MM.1S (cell line): ENCODE measurements at regions not wholly inside any gene's neighbourhood (a gene's known extent, or its start where the extent isn't known, plus 50 kb on each side); places are given as distances from the start of the nearest gene placed in this dataset.

Experiments used
- DNase-seq: peaks from one replicate; pipeline ENCODE4 v3.0.0-alpha.2; 2015
- H2AFZ ChIP-seq: fragments of 300-600 bp; sonication (generic); 2 replicates; pipeline ENCODE4 v1.6.0; 2016; ENCODE audit warnings: antibody characterized with exemption, low read length
- H3F3A ChIP-seq: fragments of 300-600 bp; sonication (generic); 2 replicates; pipeline ENCODE4 v1.6.1; 2016; ENCODE audit warnings: mild to moderate bottlenecking, antibody characterized with exemption, low read length, moderate library complexity, mixed read lengths; ENCODE audit not compliant: insufficient read depth
- H3K27ac ChIP-seq: fragments of 300-600 bp; sonication (generic); 2 replicates; pipeline ENCODE4 v1.5.1; 2016; ENCODE audit warnings: mild to moderate bottlenecking, low read length
- H3K27me3 ChIP-seq: fragments of 300-600 bp; sonication (generic); replicated peaks from 2 replicates; pipeline ENCODE4 v1.6.0; 2016; ENCODE audit warnings: low read length; ENCODE audit not compliant: insufficient read depth
- H3K36me3 ChIP-seq: fragments of 300-600 bp; sonication (generic); replicated peaks from 2 replicates; pipeline ENCODE4 v1.6.1; 2016; ENCODE audit warnings: mild to moderate bottlenecking, low read length, mixed read lengths; ENCODE audit not compliant: insufficient read depth
- H3K4me1 ChIP-seq: fragments of 300-600 bp; sonication (generic); 2 replicates; pipeline ENCODE4 v1.6.1; 2016; ENCODE audit warnings: low read length, mixed read lengths
- H3K4me2 ChIP-seq: fragments of 300-600 bp; sonication (generic); 2 replicates; pipeline ENCODE4 v1.6.0; 2016; ENCODE audit warnings: low read depth, low read length
- H3K4me3 ChIP-seq: fragments of 300-600 bp; sonication (generic); 2 replicates; pipeline ENCODE4 v1.5.1; 2016; ENCODE audit warnings: low read length, mixed read lengths
- H3K79me2 ChIP-seq: fragments of 300-600 bp; sonication (generic); 2 replicates; pipeline ENCODE4 v1.6.1; 2016; ENCODE audit warnings: mixed run types, low read length, mixed read lengths
- H3K9ac ChIP-seq: fragments of 300-600 bp; sonication (generic); 2 replicates; pipeline ENCODE4 v1.6.1; 2016; ENCODE audit warnings: low read length, mixed read lengths
- H3K9me2 ChIP-seq: fragments of 300-600 bp; sonication (generic); replicated peaks from 2 replicates; pipeline ENCODE4 v1.6.1; 2016; ENCODE audit warnings: mild to moderate bottlenecking, low read length, mixed read lengths; ENCODE audit not compliant: insufficient read depth
- H3K9me3 ChIP-seq: fragments of 300-600 bp; sonication (generic); replicated peaks from 2 replicates; pipeline ENCODE4 v1.6.1; 2016; ENCODE audit warnings: mild to moderate bottlenecking, low read length, mixed read lengths; ENCODE audit not compliant: insufficient read depth
- H4K20me1 ChIP-seq: fragments of 300-600 bp; sonication (generic); 2 replicates; pipeline ENCODE4 v1.6.1; 2016; ENCODE audit warnings: mild to moderate bottlenecking, low read length, moderate library complexity, mixed read lengths; ENCODE audit not compliant: insufficient read depth
- EZH2 ChIP-seq: fragments of 300-600 bp; sonication (generic); optimal IDR thresholded peaks from 2 replicates; pipeline ENCODE3; 2017; ENCODE audit warnings: low read depth, mild to moderate bottlenecking, antibody characterized with exemption, low read length, mixed read lengths
- EZH2phosphoT487 ChIP-seq: fragments of 300-600 bp; sonication (generic); IDR thresholded peaks from 2 replicates; pipeline ENCODE4 v1.6.1; 2018; ENCODE audit warnings: antibody characterized with exemption, low read length
- TF ChIP-seq, protein P1 (sequence below): fragments of 300-600 bp; sonication (generic); IDR thresholded peaks from 2 replicates; pipeline ENCODE4 v1.5.1; 2016; ENCODE audit warnings: antibody characterized with exemption, low read length, mixed read lengths

DNA sequence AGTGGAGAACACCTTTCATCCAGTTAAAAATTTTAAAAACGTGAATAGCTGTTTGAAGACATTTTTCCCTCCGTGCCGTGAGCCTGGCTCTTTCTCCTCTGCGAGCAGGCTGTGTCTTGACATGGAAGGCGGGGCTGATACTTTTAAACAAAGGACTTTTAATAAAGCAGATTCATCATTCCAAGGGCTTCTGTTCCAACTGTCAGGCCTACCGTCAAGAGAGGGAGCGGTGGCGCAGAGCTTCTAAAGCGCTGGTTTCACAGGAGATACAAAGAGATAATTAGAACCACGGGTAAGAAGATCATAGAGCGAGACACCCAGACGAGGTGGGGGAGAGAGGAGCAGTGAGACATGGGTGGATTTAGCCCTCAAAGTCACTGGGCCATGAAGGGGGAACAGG lies 247.4 kb upstream of the C1orf174 start:
- Histone ChIP-seq H3K9me2 (no peaks in the 10 kb centered on the region), H2AFZ (no peak overlapping the region), H4K20me1 (no peaks in the 10 kb centered on the region), H3K9me3 (no peaks in the 10 kb centered on the region), H3K27ac (no peak overlapping the region), H3F3A (no peaks in the 10 kb centered on the region), H3K4me1 (no peaks in the 10 kb centered on the region), H3K4me3 (no peak overlapping the region), H3K36me3 (no peaks in the 10 kb centered on the region), H3K9ac (no peak overlapping the region), H3K79me2 (no peaks in the 10 kb centered on the region), H3K27me3 (peaks cover 89% of the 10 kb centered on the region), H3K4me2 (no peak overlapping the region)
- DNase-seq = no peak
- TF ChIP-seq, protein P1, sequence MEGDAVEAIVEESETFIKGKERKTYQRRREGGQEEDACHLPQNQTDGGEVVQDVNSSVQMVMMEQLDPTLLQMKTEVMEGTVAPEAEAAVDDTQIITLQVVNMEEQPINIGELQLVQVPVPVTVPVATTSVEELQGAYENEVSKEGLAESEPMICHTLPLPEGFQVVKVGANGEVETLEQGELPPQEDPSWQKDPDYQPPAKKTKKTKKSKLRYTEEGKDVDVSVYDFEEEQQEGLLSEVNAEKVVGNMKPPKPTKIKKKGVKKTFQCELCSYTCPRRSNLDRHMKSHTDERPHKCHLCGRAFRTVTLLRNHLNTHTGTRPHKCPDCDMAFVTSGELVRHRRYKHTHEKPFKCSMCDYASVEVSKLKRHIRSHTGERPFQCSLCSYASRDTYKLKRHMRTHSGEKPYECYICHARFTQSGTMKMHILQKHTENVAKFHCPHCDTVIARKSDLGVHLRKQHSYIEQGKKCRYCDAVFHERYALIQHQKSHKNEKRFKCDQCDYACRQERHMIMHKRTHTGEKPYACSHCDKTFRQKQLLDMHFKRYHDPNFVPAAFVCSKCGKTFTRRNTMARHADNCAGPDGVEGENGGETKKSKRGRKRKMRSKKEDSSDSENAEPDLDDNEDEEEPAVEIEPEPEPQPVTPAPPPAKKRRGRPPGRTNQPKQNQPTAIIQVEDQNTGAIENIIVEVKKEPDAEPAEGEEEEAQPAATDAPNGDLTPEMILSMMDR = no peak
- TF ChIP-seq EZH2 = no peak
- no peak for TF ChIP-seq EZH2phosphoT487

DNA sequence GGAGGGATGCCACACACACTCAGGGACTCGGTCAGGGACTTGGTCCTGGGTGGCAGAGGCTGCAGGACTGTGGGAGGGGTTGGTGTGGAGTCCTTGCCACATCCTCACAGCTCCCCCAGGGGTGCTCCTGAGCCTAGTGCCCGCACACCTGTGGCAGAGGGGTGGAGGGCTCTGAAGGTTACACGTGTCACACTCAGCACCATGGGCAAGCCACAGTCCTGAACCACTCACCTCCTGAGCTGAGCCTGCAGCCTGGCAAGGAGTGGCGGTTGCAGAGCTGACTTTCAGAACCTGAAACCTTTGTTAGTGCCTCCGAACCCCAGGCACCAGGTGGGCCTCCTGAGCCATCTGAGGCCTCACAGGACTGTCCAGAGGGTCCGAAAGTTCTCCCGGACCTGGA lies 249.2 kb upstream of the C1orf174 start:
- H3K36me3 ChIP-seq = no peaks in the 10 kb centered on the region
- no peak overlapping the region for H3K4me2 ChIP-seq
- no peaks in the 10 kb centered on the region for H3K9me2 ChIP-seq
- H3F3A ChIP-seq = no peaks in the 10 kb centered on the region
- no peak overlapping the region for H3K9ac ChIP-seq
- peaks cover 91% of the 10 kb centered on the region for H3K27me3 ChIP-seq
- no peak for TF ChIP-seq EZH2phosphoT487
- TF ChIP-seq EZH2 = no peak
- TF ChIP-seq, protein P1 = no peak
- H3K4me1 ChIP-seq = no peaks in the 10 kb centered on the region
- no peak for DNase-seq
- H2AFZ ChIP-seq = no peak overlapping the region
- H4K20me1 ChIP-seq = no peaks in the 10 kb centered on the region
- no peak overlapping the region for H3K4me3 ChIP-seq
- no peak overlapping the region for H3K27ac ChIP-seq
- H3K79me2 ChIP-seq = no peaks in the 10 kb centered on the region
- no peaks in the 10 kb centered on the region for H3K9me3 ChIP-seq

DNA sequence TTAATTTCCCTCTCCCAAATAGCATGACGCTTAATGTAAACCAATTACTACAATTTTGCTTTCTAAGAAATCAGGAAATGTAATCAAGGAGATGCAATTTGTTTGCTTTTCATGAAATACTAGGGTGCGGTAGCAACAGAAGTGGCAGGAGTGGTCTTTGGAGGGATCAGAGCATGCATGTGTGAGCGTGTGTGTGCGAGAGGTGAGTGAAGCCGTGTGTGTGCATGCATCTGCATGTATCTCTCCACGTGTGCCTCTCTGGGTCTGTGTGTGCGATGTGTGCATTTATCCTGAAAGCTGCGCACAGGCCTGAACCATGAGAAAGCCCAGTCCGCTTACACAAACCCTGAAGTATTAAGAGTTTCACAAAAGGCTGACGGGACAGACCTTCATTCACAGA lies 249.8 kb upstream of the C1orf174 start:
- Histone ChIP-seq H3K79me2 (no peaks in the 10 kb centered on the region), H3K4me1 (no peaks in the 10 kb centered on the region), H3K9me3 (no peaks in the 10 kb centered on the region), H3F3A (no peaks in the 10 kb centered on the region), H3K4me3 (no peak overlapping the region), H4K20me1 (no peaks in the 10 kb centered on the region), H3K4me2 (no peak overlapping the region), H2AFZ (no peak overlapping the region), H3K9ac (no peak overlapping the region), H3K27ac (no peak overlapping the region), H3K36me3 (no peaks in the 10 kb centered on the region), H3K9me2 (no peaks in the 10 kb centered on the region), H3K27me3 (peaks cover 93% of the 10 kb centered on the region)
- TF ChIP-seq, protein P1 = no peak
- TF ChIP-seq EZH2 (no peak), EZH2phosphoT487 (no peak)
- DNase-seq = no peak

DNA sequence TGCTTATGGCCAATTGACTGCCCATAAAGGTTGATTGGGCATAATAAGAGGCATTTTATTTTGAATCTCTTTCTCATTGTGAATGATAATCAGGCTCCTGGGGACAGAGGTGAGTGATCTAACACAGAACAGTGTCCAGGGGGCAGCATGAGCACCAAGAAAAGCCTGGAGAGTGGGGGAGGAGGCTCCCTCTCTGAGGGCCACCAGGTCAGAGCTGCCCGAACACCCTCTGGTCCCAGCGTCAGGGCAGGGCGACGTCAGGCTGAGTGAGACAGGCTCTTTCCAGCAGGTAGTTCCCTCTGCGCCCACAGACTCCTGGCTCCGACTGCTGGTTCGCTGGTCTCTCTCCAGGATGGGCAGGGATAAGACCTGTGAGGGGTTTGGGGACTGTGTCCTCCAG lies 250.2 kb upstream of the C1orf174 start:
- H3K4me1 ChIP-seq = no peaks in the 10 kb centered on the region
- no peak overlapping the region for H3K4me3 ChIP-seq
- DNase-seq = no peak
- H3K9me2 ChIP-seq = no peaks in the 10 kb centered on the region
- no peaks in the 10 kb centered on the region for H3K36me3 ChIP-seq
- no peak overlapping the region for H2AFZ ChIP-seq
- TF ChIP-seq EZH2phosphoT487 = no peak
- no peak for TF ChIP-seq EZH2
- TF ChIP-seq, protein P1 = no peak
- H3F3A ChIP-seq = no peaks in the 10 kb centered on the region
- H4K20me1 ChIP-seq = no peaks in the 10 kb centered on the region
- H3K79me2 ChIP-seq = no peaks in the 10 kb centered on the region
- no peaks in the 10 kb centered on the region for H3K9me3 ChIP-seq
- no peak overlapping the region for H3K9ac ChIP-seq
- H3K27me3 ChIP-seq = peaks cover 90% of the 10 kb centered on the region
- H3K4me2 ChIP-seq = no peak overlapping the region
- H3K27ac ChIP-seq = no peak overlapping the region
